Mesendoderm (in vitro differentiated cells): ENCODE measurements at regions not wholly inside any gene's neighbourhood (a gene's known extent, or its start where the extent isn't known, plus 50 kb on each side); places are given as distances from the start of the nearest gene placed in this dataset.

ENCODE experiments used
- DNase-seq: peaks from one replicate; pipeline ENCODE4 v3.0.0; 2013
- H2AK5ac ChIP-seq: 2 replicates; pipeline ENCODE4 v1.6.1; 2013; ENCODE audit warnings: low read length, inconsistent platforms
- H2BK120ac ChIP-seq: 2 replicates; pipeline ENCODE4 v1.6.1; 2013; ENCODE audit warnings: low read depth, mild to moderate bottlenecking, low read length, moderate library complexity, mixed read lengths
- H2BK15ac ChIP-seq: replicated peaks from 2 replicates; pipeline ENCODE4 v1.6.1; 2013; ENCODE audit warnings: low read depth, mild to moderate bottlenecking, moderate library complexity
- H2BK5ac ChIP-seq: 2 replicates; pipeline ENCODE4 v1.6.1; 2013; ENCODE audit warnings: low read length, inconsistent platforms
- H3K18ac ChIP-seq: 2 replicates; pipeline ENCODE4 v1.6.1; 2013; ENCODE audit warnings: mild to moderate bottlenecking, low read length, mixed read lengths
- H3K23ac ChIP-seq: one replicate; pipeline ENCODE4 v1.6.1; 2013; ENCODE audit warnings: low read length
- H3K27ac ChIP-seq: 2 replicates; pipeline ENCODE4 v1.5.1; 2013; ENCODE audit warnings: low read depth, mild to moderate bottlenecking, inconsistent platforms, low read length, moderate library complexity
- H3K27me3 ChIP-seq: 2 replicates; pipeline ENCODE4 v1.6.1; 2013; ENCODE audit warnings: low read length, control low read depth, mild to moderate bottlenecking, inconsistent platforms; ENCODE audit not compliant: insufficient read depth, poor library complexity
- H3K36me3 ChIP-seq: 2 replicates; pipeline ENCODE4 v1.6.1; 2013; ENCODE audit warnings: low read length, inconsistent platforms; ENCODE audit not compliant: control insufficient read depth, insufficient read depth
- H3K4ac ChIP-seq: one replicate; pipeline ENCODE4 v1.6.1; 2013; ENCODE audit warnings: low read depth, mild to moderate bottlenecking, low read length, moderate library complexity
- H3K4me1 ChIP-seq: 2 replicates; pipeline ENCODE4 v1.6.1; 2013; ENCODE audit warnings: low read depth, low read length, inconsistent platforms; ENCODE audit not compliant: control insufficient read depth
- H3K4me2 ChIP-seq: 2 replicates; pipeline ENCODE4 v1.6.1; 2013; ENCODE audit warnings: low read length
- H3K4me3 ChIP-seq: 2 replicates; pipeline ENCODE4 v1.5.1; 2013; ENCODE audit warnings: mild to moderate bottlenecking, low read length
- H3K56ac ChIP-seq: one replicate; pipeline ENCODE4 v1.6.1; 2013; ENCODE audit warnings: low read length
- H3K79me1 ChIP-seq: 2 replicates; pipeline ENCODE4 v1.6.1; 2013; ENCODE audit warnings: low read length, inconsistent platforms
- H3K79me2 ChIP-seq: 2 replicates; pipeline ENCODE4 v1.6.1; 2013; ENCODE audit warnings: mild to moderate bottlenecking, low read length; ENCODE audit not compliant: control insufficient read depth, insufficient read depth
- H3K9ac ChIP-seq: 2 replicates; pipeline ENCODE4 v1.6.1; 2013; ENCODE audit warnings: low read length, inconsistent platforms
- H4K5ac ChIP-seq: one replicate; pipeline ENCODE4 v1.6.1; 2013; ENCODE audit warnings: low read length
- H4K8ac ChIP-seq: one replicate; pipeline ENCODE4 v1.6.1; 2013; ENCODE audit warnings: low read depth, mild to moderate bottlenecking, control low read depth, low read length, moderate library complexity
- WGBS: extraction: QIAGEN DNeasy Blood & Tissue Kit; methylation state at CpG from one replicate; pipeline ENCODE4 v1.1.7; 2013; ENCODE audit warnings: low lambda C conversion rate, missing lambda C conversion rate; ENCODE audit not compliant: insufficient coverage; ENCODE audit errors: extremely low coverage; 5-methylcytosine and 5-hydroxymethylcytosine counted together

DNA sequence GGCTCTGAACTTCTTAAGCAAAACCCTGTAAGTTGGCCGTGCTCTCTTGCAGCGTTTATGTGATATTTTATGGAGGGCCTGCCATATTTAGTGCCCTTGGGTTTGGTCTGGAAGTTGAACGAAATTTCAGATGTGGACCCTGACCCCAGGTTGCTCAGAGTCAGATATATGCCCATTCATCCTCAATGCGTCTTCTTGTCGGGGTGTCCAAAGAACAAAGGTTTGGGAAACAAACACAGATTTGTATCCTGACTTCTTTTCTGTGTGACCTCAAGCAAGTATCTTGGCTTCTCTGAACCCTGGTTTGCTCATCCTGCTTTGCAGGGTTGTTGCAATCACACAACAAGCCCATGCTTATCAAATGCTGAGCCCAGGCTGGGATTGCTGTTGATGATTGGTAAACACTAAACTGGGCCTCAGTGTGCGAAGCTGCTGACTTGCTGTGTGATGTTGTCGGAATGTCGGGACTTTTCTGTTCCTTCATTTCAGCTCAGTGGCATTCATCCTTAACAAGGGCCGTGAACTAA is 103.5 kb upstream of the PTPN1 start:
- H3K4me1 ChIP-seq = no peaks in the 10 kb centered on the region
- no peak overlapping the region for H3K18ac ChIP-seq
- H2BK120ac ChIP-seq = no peak overlapping the region
- H3K56ac ChIP-seq = no peak overlapping the region
- no peaks in the 10 kb centered on the region for H3K79me2 ChIP-seq
- no peak overlapping the region for H3K9ac ChIP-seq
- no peak overlapping the region for H2AK5ac ChIP-seq
- H3K27ac ChIP-seq = no peak overlapping the region
- H3K23ac ChIP-seq = no peak overlapping the region
- H3K79me1 ChIP-seq = no peaks in the 10 kb centered on the region
- H2BK5ac ChIP-seq = no peak overlapping the region
- no peak overlapping the region for H3K4me3 ChIP-seq
- no peaks in the 10 kb centered on the region for H3K27me3 ChIP-seq
- no peak overlapping the region for H3K4ac ChIP-seq
- no peaks in the 10 kb centered on the region for H3K36me3 ChIP-seq
- no peak overlapping the region for H4K5ac ChIP-seq
- no peak overlapping the region for H3K4me2 ChIP-seq
- no peak for DNase-seq
- H4K8ac ChIP-seq = no peak overlapping the region
- H2BK15ac ChIP-seq = no peak overlapping the region
- no CpG with 5 or more reads among the region's 9 CpGs for WGBS

- no CpG with 5 or more reads among the region's 15 CpGs for WGBS
- Histone ChIP-seq H3K27ac (no peak overlapping the region), H2BK15ac (no peak overlapping the region), H3K23ac (no peak overlapping the region), H3K4me2 (no peak overlapping the region), H4K5ac (no peak overlapping the region), H3K9ac (no peak overlapping the region), H3K27me3 (no peaks in the 10 kb centered on the region), H2AK5ac (no peak overlapping the region), H3K4me1 (peaks cover 5% of the 10 kb centered on the region), H2BK5ac (no peak overlapping the region), H3K36me3 (no peaks in the 10 kb centered on the region), H2BK120ac (no peak overlapping the region), H4K8ac (no peak overlapping the region), H3K4ac (no peak overlapping the region), H3K4me3 (no peak overlapping the region), H3K18ac (no peak overlapping the region), H3K79me2 (no peaks in the 10 kb centered on the region), H3K56ac (no peak overlapping the region), H3K79me1 (no peaks in the 10 kb centered on the region)
- no peak for DNase-seq
Measured at GRCh38 chr20:50408526-50409364, 101.4 kb upstream of the PTPN1 start.

DNA sequence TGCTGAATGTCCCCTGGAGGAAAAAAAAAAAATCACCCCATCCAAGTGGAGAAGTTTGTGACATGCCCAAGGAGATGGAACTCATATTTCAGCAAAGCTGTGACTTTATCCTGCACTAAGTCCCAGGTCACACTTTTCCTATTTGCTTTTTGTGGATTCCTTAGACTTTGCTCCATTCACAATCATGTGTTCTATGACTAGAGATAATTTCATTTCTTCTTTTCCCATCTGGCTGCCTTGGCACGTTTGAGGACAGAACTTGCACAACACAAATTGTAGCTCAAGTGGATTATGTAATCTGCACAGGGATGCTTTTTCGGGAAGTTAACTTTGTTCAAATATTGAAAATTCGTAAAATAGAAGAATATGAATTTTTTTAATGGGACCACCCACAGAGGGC is 100.7 kb upstream of the PTPN1 start:
- no peak for DNase-seq
- 100% methylated on average over 2 of the region's 3 CpGs for WGBS
- Histone ChIP-seq H3K4ac (no peak overlapping the region), H2BK15ac (no peak overlapping the region), H3K79me2 (no peaks in the 10 kb centered on the region), H3K18ac (no peak overlapping the region), H2BK120ac (no peak overlapping the region), H3K36me3 (no peaks in the 10 kb centered on the region), H2AK5ac (no peak overlapping the region), H3K4me1 (peaks cover 5% of the 10 kb centered on the region), H2BK5ac (no peak overlapping the region), H3K4me2 (no peak overlapping the region), H3K23ac (no peak overlapping the region), H3K27me3 (no peaks in the 10 kb centered on the region), H3K56ac (no peak overlapping the region), H3K4me3 (no peak overlapping the region), H4K5ac (no peak overlapping the region), H4K8ac (no peak overlapping the region), H3K79me1 (no peaks in the 10 kb centered on the region), H3K27ac (no peak overlapping the region), H3K9ac (no peak overlapping the region)

- H2BK5ac ChIP-seq = no peak overlapping the region
- no peak overlapping the region for H3K23ac ChIP-seq
- DNase-seq = no peak
- H3K4me3 ChIP-seq = no peak overlapping the region
- no peak overlapping the region for H3K4ac ChIP-seq
- H2AK5ac ChIP-seq = no peak overlapping the region
- no peak overlapping the region for H2BK120ac ChIP-seq
- no peaks in the 10 kb centered on the region for H3K36me3 ChIP-seq
- H4K8ac ChIP-seq = no peak overlapping the region
- H3K27ac ChIP-seq = no peak overlapping the region
- H3K9ac ChIP-seq = no peak overlapping the region
- peaks cover 5% of the 10 kb centered on the region for H3K4me1 ChIP-seq
- H3K4me2 ChIP-seq = no peak overlapping the region
- no peak overlapping the region for H2BK15ac ChIP-seq
- H3K79me2 ChIP-seq = no peaks in the 10 kb centered on the region
- no peaks in the 10 kb centered on the region for H3K27me3 ChIP-seq
- H3K56ac ChIP-seq = no peak overlapping the region
- H3K18ac ChIP-seq = no peak overlapping the region
- H4K5ac ChIP-seq = no peak overlapping the region
- no CpG with 5 or more reads among the region's 7 CpGs for WGBS
- no peaks in the 10 kb centered on the region for H3K79me1 ChIP-seq
Measured at GRCh38 chr20:50410343-50410742, 99.8 kb upstream of the PTPN1 start.

DNA sequence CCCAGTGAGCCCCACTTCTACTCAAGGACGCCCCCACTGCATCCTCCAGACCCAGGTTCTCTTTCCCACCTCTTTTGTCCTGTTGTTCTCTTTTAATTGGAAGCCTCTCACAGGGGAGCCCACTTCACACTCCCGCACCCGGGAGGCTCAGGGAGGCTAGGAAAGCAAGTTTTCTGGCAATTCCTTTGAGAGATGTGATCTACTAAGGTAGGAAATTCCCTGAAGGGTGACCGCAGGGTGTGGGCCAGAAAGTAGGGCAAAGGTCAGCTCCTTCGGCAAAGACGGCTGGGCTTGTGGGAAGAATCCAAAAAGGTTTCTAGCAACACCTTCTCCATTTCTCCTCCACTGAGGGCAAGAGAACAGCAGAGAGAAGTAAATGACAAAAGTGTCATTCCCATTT is 98.1 kb upstream of the PTPN1 start:
- Histone ChIP-seq H3K18ac (peak overlapping the region; percentile 61), H3K4me2 (no peak overlapping the region), H3K56ac (peak overlapping the region; percentile 53), H2BK5ac (peak overlapping the region; percentile 65), H3K79me1 (no peaks in the 10 kb centered on the region), H3K79me2 (no peaks in the 10 kb centered on the region), H4K8ac (no peak overlapping the region), H4K5ac (no peak overlapping the region), H3K4me1 (peaks cover 5% of the 10 kb centered on the region), H3K23ac (no peak overlapping the region), H3K9ac (no peak overlapping the region), H2BK120ac (no peak overlapping the region), H3K4ac (no peak overlapping the region), H2AK5ac (peak overlapping the region; percentile 27), H3K27me3 (no peaks in the 10 kb centered on the region), H3K27ac (no peak overlapping the region), H2BK15ac (no peak overlapping the region), H3K36me3 (no peaks in the 10 kb centered on the region), H3K4me3 (no peak overlapping the region)
- no CpG with 5 or more reads among the region's 6 CpGs for WGBS
- DNase-seq = peak; percentile 46
